GM12872 (cell line): ENCODE measurements at regions not wholly inside any gene's neighbourhood (a gene's known extent, or its start where the extent isn't known, plus 50 kb on each side); places are given as distances from the start of the nearest gene placed in this dataset.

Source experiments
- TF ChIP-seq, protein P1 (sequence below): IDR thresholded peaks from 3 replicates; pipeline ENCODE4 v1.5.1; 2011; ENCODE audit warnings: low read depth, mild to moderate bottlenecking, low read length, moderate library complexity; ENCODE audit not compliant: insufficient read depth

GRCh38 chr9:75718677-75719076, 171.8 kb upstream of the PCSK5 start:
- TF ChIP-seq, protein P1, sequence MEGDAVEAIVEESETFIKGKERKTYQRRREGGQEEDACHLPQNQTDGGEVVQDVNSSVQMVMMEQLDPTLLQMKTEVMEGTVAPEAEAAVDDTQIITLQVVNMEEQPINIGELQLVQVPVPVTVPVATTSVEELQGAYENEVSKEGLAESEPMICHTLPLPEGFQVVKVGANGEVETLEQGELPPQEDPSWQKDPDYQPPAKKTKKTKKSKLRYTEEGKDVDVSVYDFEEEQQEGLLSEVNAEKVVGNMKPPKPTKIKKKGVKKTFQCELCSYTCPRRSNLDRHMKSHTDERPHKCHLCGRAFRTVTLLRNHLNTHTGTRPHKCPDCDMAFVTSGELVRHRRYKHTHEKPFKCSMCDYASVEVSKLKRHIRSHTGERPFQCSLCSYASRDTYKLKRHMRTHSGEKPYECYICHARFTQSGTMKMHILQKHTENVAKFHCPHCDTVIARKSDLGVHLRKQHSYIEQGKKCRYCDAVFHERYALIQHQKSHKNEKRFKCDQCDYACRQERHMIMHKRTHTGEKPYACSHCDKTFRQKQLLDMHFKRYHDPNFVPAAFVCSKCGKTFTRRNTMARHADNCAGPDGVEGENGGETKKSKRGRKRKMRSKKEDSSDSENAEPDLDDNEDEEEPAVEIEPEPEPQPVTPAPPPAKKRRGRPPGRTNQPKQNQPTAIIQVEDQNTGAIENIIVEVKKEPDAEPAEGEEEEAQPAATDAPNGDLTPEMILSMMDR = no peak

DNA sequence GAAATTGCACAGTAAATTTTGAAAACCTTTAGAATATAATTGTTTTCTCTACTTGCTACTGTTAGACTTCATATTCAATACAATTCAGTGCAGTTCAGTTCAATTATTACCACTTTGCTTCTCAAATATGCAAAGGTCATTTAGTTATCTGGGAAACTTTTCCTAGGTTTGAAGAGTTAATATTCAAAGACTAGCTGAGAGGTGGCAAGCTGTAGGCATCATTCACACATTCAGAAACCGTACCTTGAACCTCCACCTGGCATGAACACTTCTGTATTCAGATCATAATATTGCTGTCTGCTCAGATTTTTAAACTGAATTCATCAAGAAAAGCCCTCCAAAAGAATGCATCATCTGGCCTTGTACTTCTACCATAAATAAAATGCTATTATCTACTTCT, 162.1 kb upstream of the PCSK5 start:
- TF ChIP-seq, protein P1 = no peak

GRCh38 chr9:75734802-75735201, 155.7 kb upstream of the PCSK5 start:
- TF ChIP-seq, protein P1 = no peak

- TF ChIP-seq, protein P1 = no peak
These were observed 150.4 kb upstream of the PCSK5 start for GRCh38 chr9:75739884-75740611.

GRCh38 chr9:75743855-75744254, 146.6 kb upstream of the PCSK5 start:
- TF ChIP-seq, protein P1 = no peak

GRCh38 chr9:75754080-75754479, 136.4 kb upstream of the PCSK5 start:
- TF ChIP-seq, protein P1 = no peak

GRCh38 chr9:75775166-75775565, 115.3 kb upstream of the PCSK5 start:
- TF ChIP-seq, protein P1 = no peak
